ENCODE measurements at regions not wholly inside any gene's neighbourhood (a gene's known extent, or its start where the extent isn't known, plus 50 kb on each side); places are given as distances from the start of the nearest gene placed in this dataset.

GRCh38 chr12:74732164-74732784, 194.6 kb downstream of the ATXN7L3B start:
- TF ChIP-seq CTCF (IDR thresholded peaks at IDR 0.05) (no peak), ZFX (IDR thresholded peaks at IDR 0.05; ENCODE audit: borderline replicate concordance) (no peak)
